H1 (cell line): ENCODE measurements at regions not wholly inside any gene's neighbourhood (a gene's known extent, or its start where the extent isn't known, plus 50 kb on each side); places are given as distances from the start of the nearest gene placed in this dataset.

ENCODE experiments used
- CTCF ChIA-PET: fragments of 300-600 bp; sonication (Branson Sonifier 250); formaldehyde crosslinking; loops from one replicate; lab custom pipeline; 2021; ENCODE audit not compliant: partially characterized antibody; lab: Charles Lee
- POLR2A ChIA-PET: fragments of 300-600 bp; sonication (Branson Sonifier 250); formaldehyde crosslinking; loops from one replicate; lab custom pipeline; 2021; ENCODE audit warnings: inconsistent platforms; ENCODE audit not compliant: partially characterized antibody; lab: Charles Lee
- DNase-seq, 2 experiments: peaks; one replicate each; pipeline versions ENCODE4 v3.0.0 to v3.0.0-alpha.2; 2010 to 2022; ENCODE audit warnings: low spot score in 2 of 2, low read depth in 1 of 2, mixed read lengths in 1 of 2
- FAIRE-seq: peaks from 2 replicates; lab custom pipeline; 2011; peaks lifted over from hg19 to GRCh38; lab: Jason Lieb, UNC
- H2AFZ ChIP-seq: 2 replicates; pipeline ENCODE4 v1.8.1; 2012; ENCODE audit warnings: low read length, inconsistent platforms
- H2AK5ac ChIP-seq: 2 replicates; pipeline ENCODE4 v1.6.1; 2013; ENCODE audit warnings: low read depth, low read length
- H2BK120ac ChIP-seq: replicated peaks from 2 replicates; pipeline ENCODE3; 2013; ENCODE audit warnings: low read depth, low read length, inconsistent platforms
- H2BK12ac ChIP-seq: 2 replicates; pipeline ENCODE4 v1.6.1; 2013; ENCODE audit warnings: low read depth, low read length
- H2BK15ac ChIP-seq: 2 replicates; pipeline ENCODE4 v1.6.1; 2013; ENCODE audit warnings: low read length
- H2BK20ac ChIP-seq: 2 replicates; pipeline ENCODE4 v1.6.1; 2013; ENCODE audit warnings: low read length
- H2BK5ac ChIP-seq: 2 replicates; pipeline ENCODE4 v1.6.1; 2013; ENCODE audit warnings: low read depth, low read length
- H3K14ac ChIP-seq: 2 replicates; pipeline ENCODE4 v1.6.1; 2013; ENCODE audit warnings: inconsistent platforms; ENCODE audit not compliant: insufficient read length
- H3K18ac ChIP-seq: 2 replicates; pipeline ENCODE4 v1.6.1; 2013; ENCODE audit warnings: low read length; ENCODE audit errors: extremely low read depth
- H3K23ac ChIP-seq: 2 replicates; pipeline ENCODE4 v1.6.1; 2013; ENCODE audit warnings: inconsistent platforms; ENCODE audit not compliant: insufficient read length
- H3K23me2 ChIP-seq: 2 replicates; pipeline ENCODE4 v1.6.1; 2013; ENCODE audit warnings: low read depth, low read length
- H3K27ac ChIP-seq: 2 replicates; pipeline ENCODE4 v1.6.1; 2011; ENCODE audit warnings: low read depth, low read length, inconsistent platforms
- H3K27me3 ChIP-seq, 4 experiments: replicated peaks in 1 of 4; 1 replicate in 1 of 4; 2 replicates in 3 of 4; pipeline versions ENCODE4 v1.6.1 to v1.8.1; 2011 to 2013; ENCODE audit warnings: low read length in 3 of 4, mild to moderate bottlenecking in 3 of 4, inconsistent platforms in 2 of 4, mixed read lengths in 2 of 4, moderate library complexity in 1 of 4; ENCODE audit not compliant: control insufficient read depth in 3 of 4, insufficient read depth in 3 of 4; ENCODE audit errors: extremely low read depth in 1 of 4
- H3K36me3 ChIP-seq, 4 experiments: 2 replicates each; pipeline versions ENCODE4 v1.6.1 to v1.8.1; 2011 to 2013; ENCODE audit warnings: mild to moderate bottlenecking in 4 of 4, low read length in 3 of 4, moderate library complexity in 2 of 4, control low read depth in 1 of 4, inconsistent platforms in 1 of 4; ENCODE audit not compliant: insufficient read depth in 4 of 4, control insufficient read depth in 2 of 4
- H3K4ac ChIP-seq: replicated peaks from 2 replicates; pipeline ENCODE3; 2013; ENCODE audit warnings: low read length, low read depth, mixed read lengths, inconsistent platforms; ENCODE audit not compliant: insufficient read length
- H3K4me1 ChIP-seq, 4 experiments: replicated peaks in 1 of 4; 1 replicate in 1 of 4; 2 replicates in 3 of 4; pipeline versions ENCODE4 v1.6.1 to v1.8.1; 2011 to 2013; ENCODE audit warnings: low read length in 3 of 4, inconsistent platforms in 2 of 4, mixed read lengths in 1 of 4; ENCODE audit not compliant: insufficient read depth in 4 of 4, control insufficient read depth in 3 of 4
- H3K4me2 ChIP-seq, 2 experiments: 2 replicates each; pipeline versions ENCODE4 v1.6.1 to v1.8.1; 2011 to 2013; ENCODE audit warnings: low read depth in 2 of 2, low read length in 2 of 2, control low read depth in 1 of 2, inconsistent platforms in 1 of 2, mild to moderate bottlenecking in 1 of 2; ENCODE audit not compliant: insufficient read depth in 1 of 2
- H3K4me3 ChIP-seq, 4 experiments: fragments of 200-600, 300-600 bp in 1 of 4; sonication (generic), shearing (Covaris generic), sonication (Bioruptor Twin) in 1 of 4; 2 replicates each; pipeline versions ENCODE4 v1.5.1 to v1.8.1; 2011 to 2016; ENCODE audit warnings: low read length in 4 of 4, low read depth in 3 of 4, control low read depth in 2 of 4, inconsistent platforms in 2 of 4, mild to moderate bottlenecking in 2 of 4, mixed read lengths in 1 of 4, moderate library complexity in 1 of 4; ENCODE audit not compliant: insufficient read depth in 2 of 4; ENCODE audit errors: extremely low read depth in 1 of 4
- H3K56ac ChIP-seq: replicated peaks from 2 replicates; pipeline ENCODE3; 2013; ENCODE audit warnings: low read depth, mild to moderate bottlenecking, mixed read lengths, low read length, inconsistent platforms; ENCODE audit not compliant: insufficient read length
- H3K79me1 ChIP-seq: 2 replicates; pipeline ENCODE4 v1.6.1; 2013; ENCODE audit warnings: low read depth, low read length, control low read depth
- H3K79me2 ChIP-seq, 2 experiments: 2 replicates each; pipeline versions ENCODE4 v1.6.1 to v1.8.1; 2012 to 2013; ENCODE audit warnings: low read length in 2 of 2, mild to moderate bottlenecking in 2 of 2, inconsistent platforms in 1 of 2; ENCODE audit not compliant: insufficient read depth in 2 of 2, control insufficient read depth in 1 of 2
- H3K9ac ChIP-seq, 4 experiments: replicated peaks in 1 of 4; 1 replicate in 1 of 4; 2 replicates in 3 of 4; pipeline versions ENCODE4 v1.6.1 to v1.8.1; 2011 to 2013; ENCODE audit warnings: low read depth in 3 of 4, low read length in 3 of 4, control low read depth in 2 of 4, mild to moderate bottlenecking in 2 of 4, moderate library complexity in 2 of 4, inconsistent platforms in 1 of 4; ENCODE audit errors: extremely low read depth in 1 of 4
- H3K9me3 ChIP-seq, 2 experiments: 2 replicates each; pipeline versions ENCODE4 v1.6.1 to v1.8.1; 2012 to 2013; ENCODE audit warnings: mild to moderate bottlenecking in 2 of 2, moderate library complexity in 2 of 2, control low read depth in 1 of 2, inconsistent platforms in 1 of 2, low read depth in 1 of 2, low read length in 1 of 2, mixed read lengths in 1 of 2; ENCODE audit not compliant: insufficient read depth in 2 of 2
- H4K20me1 ChIP-seq, 2 experiments: replicated peaks in 1 of 2; 2 replicates each; pipeline versions ENCODE3 to v1.8.1; 2011 to 2013; ENCODE audit warnings: inconsistent platforms in 2 of 2, low read length in 2 of 2, mild to moderate bottlenecking in 1 of 2; ENCODE audit not compliant: insufficient read depth in 2 of 2, control insufficient read depth in 1 of 2
- H4K5ac ChIP-seq: 2 replicates; pipeline ENCODE4 v1.6.1; 2013; ENCODE audit warnings: low read length, low read depth, mixed read lengths, inconsistent platforms; ENCODE audit not compliant: insufficient read length
- H4K8ac ChIP-seq: 2 replicates; pipeline ENCODE4 v1.8.0; 2013; ENCODE audit warnings: mild to moderate bottlenecking, moderate library complexity, low read length, inconsistent platforms; ENCODE audit not compliant: insufficient read depth; ENCODE audit errors: extremely low read depth
- H4K91ac ChIP-seq: replicated peaks from 2 replicates; pipeline ENCODE3; 2013; ENCODE audit warnings: low read length, mixed read lengths, inconsistent platforms; ENCODE audit not compliant: insufficient read length
- FOSL1 ChIP-seq: IDR thresholded peaks from 2 replicates; pipeline ENCODE4 v1.6.1; 2011; ENCODE audit warnings: mild to moderate bottlenecking, low read depth, low read length, moderate library complexity; ENCODE audit not compliant: insufficient read depth
- PHF8 ChIP-seq: fragments of 200-600 bp; sonication (generic); conservative IDR thresholded peaks from 2 replicates; pipeline ENCODE4 v1.7.1; 2012; ENCODE audit warnings: low read depth, mild to moderate bottlenecking, inconsistent platforms, low read length, moderate library complexity
- TCF12 ChIP-seq: IDR thresholded peaks from 2 replicates; pipeline ENCODE4 v1.6.1; 2011; ENCODE audit warnings: low read depth, mild to moderate bottlenecking, low read length
- WGBS, 2 experiments: shearing (Covaris generic) in 1 of 2; methylation state at CpG; one replicate each; pipeline versions ENCODE4 v1.1.6 to v1.1.7; 2013 to 2015; ENCODE audit warnings: low lambda C conversion rate in 2 of 2, mixed read lengths in 2 of 2, inconsistent platforms in 1 of 2, low coverage in 1 of 2, missing lambda C conversion rate in 1 of 2; ENCODE audit not compliant: insufficient replicate concordance in 2 of 2, insufficient coverage in 1 of 2, insufficient read length in 1 of 2; ENCODE audit errors: extremely low coverage in 1 of 2, missing lambda C conversion rate in 1 of 2; 5-methylcytosine and 5-hydroxymethylcytosine counted together
- TF ChIP-seq, protein P1 (sequence below): IDR thresholded peaks from 2 replicates; pipeline ENCODE4 v1.6.1; 2011; ENCODE audit warnings: low read length, improper control_type of control experiment

GRCh38 chr16:76801357-76801756, 389.6 kb upstream of the MON1B start:
- WGBS, 2 experiments: 92% methylated on average over 4 of the region's 4 CpGs; no CpG with 5 or more reads in 1 of the 2 experiments
- H2AK5ac ChIP-seq: no peak overlapping the region
- no peaks in the 10 kb centered on the region for H3K79me2 ChIP-seq
- no peaks in the 10 kb centered on the region for H3K23me2 ChIP-seq
- no peak overlapping the region for H3K56ac ChIP-seq
- H3K9ac ChIP-seq: no peak overlapping the region
- H3K9me3 ChIP-seq: no peaks in the 10 kb centered on the region
- no peak overlapping the region for H4K5ac ChIP-seq
- H3K4me1 ChIP-seq: no peaks in the 10 kb centered on the region
- no peak overlapping the region for H2BK20ac ChIP-seq
- DNase-seq (no peak), FAIRE-seq (no peak)
- H3K4me3 ChIP-seq: no peak overlapping the region
- H3K14ac ChIP-seq: no peak overlapping the region
- no peak overlapping the region for H2BK120ac ChIP-seq
- CTCF ChIA-PET: interaction anchor here (0.8 to 1.7 kb wide), 2 partner anchors 12 to 369 kb away, joined by 3 to 5 read pairs; no protein-coding TSS in a partner anchor
- no peak overlapping the region for H3K4ac ChIP-seq
- TF ChIP-seq TCF12 (no peak), PHF8 (no peak), FOSL1 (no peak)
- TF ChIP-seq, protein P1, sequence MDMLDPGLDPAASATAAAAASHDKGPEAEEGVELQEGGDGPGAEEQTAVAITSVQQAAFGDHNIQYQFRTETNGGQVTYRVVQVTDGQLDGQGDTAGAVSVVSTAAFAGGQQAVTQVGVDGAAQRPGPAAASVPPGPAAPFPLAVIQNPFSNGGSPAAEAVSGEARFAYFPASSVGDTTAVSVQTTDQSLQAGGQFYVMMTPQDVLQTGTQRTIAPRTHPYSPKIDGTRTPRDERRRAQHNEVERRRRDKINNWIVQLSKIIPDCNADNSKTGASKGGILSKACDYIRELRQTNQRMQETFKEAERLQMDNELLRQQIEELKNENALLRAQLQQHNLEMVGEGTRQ: no peak
- no peak overlapping the region for H3K4me2 ChIP-seq
- no peak overlapping the region for H2BK15ac ChIP-seq
- H3K27ac ChIP-seq: no peak overlapping the region
- H3K27me3 ChIP-seq: no peaks in the 10 kb centered on the region
- H3K18ac ChIP-seq: no peak overlapping the region
- H3K23ac ChIP-seq: no peak overlapping the region
- no peaks in the 10 kb centered on the region for H3K79me1 ChIP-seq
- H4K20me1 ChIP-seq: no peaks in the 10 kb centered on the region
- H3K36me3 ChIP-seq: no peaks in the 10 kb centered on the region
- H2AFZ ChIP-seq: no peak overlapping the region
- H2BK12ac ChIP-seq: no peak overlapping the region
- no peak overlapping the region for H4K8ac ChIP-seq
- H2BK5ac ChIP-seq: no peak overlapping the region
- H4K91ac ChIP-seq: no peak overlapping the region
- POLR2A ChIA-PET: no interaction called here
